ENCODE measurements at regions not wholly inside any gene's neighbourhood (a gene's known extent, or its start where the extent isn't known, plus 50 kb on each side); places are given as distances from the start of the nearest gene placed in this dataset.

GRCh38 chr5:144918371-144918770 lies 747.7 kb downstream of the KCTD16 start:
- no peak for TF ChIP-seq EZH2 (IDR thresholded peaks at IDR 0.05)
- no peak for TF ChIP-seq POLR2AphosphoS5 (IDR thresholded peaks at IDR 0.05; ENCODE audit: borderline replicate concordance, low read depth, low read length)

Measured in SK-N-MC (cell line).